MM.1S (cell line): ENCODE measurements at regions not wholly inside any gene's neighbourhood (a gene's known extent, or its start where the extent isn't known, plus 50 kb on each side); places are given as distances from the start of the nearest gene placed in this dataset.

Source experiments
- CTCF ChIP-seq: fragments of 300-600 bp; sonication (generic); IDR thresholded peaks from 2 replicates; pipeline ENCODE4 v1.5.1; 2016; ENCODE audit warnings: antibody characterized with exemption, low read length, mixed read lengths
- EZH2 ChIP-seq: fragments of 300-600 bp; sonication (generic); optimal IDR thresholded peaks from 2 replicates; pipeline ENCODE3; 2017; ENCODE audit warnings: low read depth, mild to moderate bottlenecking, antibody characterized with exemption, low read length, mixed read lengths
- EZH2phosphoT487 ChIP-seq: fragments of 300-600 bp; sonication (generic); IDR thresholded peaks from 2 replicates; pipeline ENCODE4 v1.6.1; 2018; ENCODE audit warnings: antibody characterized with exemption, low read length

- TF ChIP-seq EZH2 (no peak), CTCF (no peak), EZH2phosphoT487 (no peak)
Observed at GRCh38 chr12:114167431-114167830, 201.3 kb upstream of the RBM19 start.
